SIG-M5 treated with dmso at 0.1 percent for 504 hours (cell line): ENCODE measurements at regions not wholly inside any gene's neighbourhood (a gene's known extent, or its start where the extent isn't known, plus 50 kb on each side); places are given as distances from the start of the nearest gene placed in this dataset.
"Not testable (repeated sequence)": the region's sequence is repeated elsewhere in the genome, so short reads cannot be mapped to it uniquely, and the experiment has no call there.

ENCODE experiments used
- DNase-seq: peaks from one replicate; lab custom pipeline; 2025; ENCODE audit not compliant: unreplicated experiment; lab: John Stamatoyannopoulos, UW

DNA sequence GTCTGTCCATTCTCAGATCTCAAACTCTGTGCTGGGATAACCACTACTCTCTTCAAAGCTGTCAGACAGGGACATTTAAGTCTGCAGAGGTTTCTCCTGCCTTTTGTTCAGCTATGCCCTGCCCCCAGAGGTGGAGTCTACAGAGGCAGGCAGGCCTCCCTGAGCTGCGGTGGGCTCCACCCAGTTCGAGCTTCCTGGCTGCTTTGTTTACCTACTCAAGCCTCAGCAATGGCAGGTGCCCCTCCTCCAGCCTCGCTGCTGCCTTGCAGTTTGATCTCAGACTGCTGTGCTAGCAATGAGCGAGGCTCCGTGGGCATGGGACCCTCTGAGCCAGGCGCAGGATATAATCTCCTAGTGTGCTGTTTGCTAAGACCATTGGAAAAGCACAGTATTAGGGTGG lies 53.1 kb upstream of the HUNK start:
- DNase-seq: not testable (repeated sequence)

DNA sequence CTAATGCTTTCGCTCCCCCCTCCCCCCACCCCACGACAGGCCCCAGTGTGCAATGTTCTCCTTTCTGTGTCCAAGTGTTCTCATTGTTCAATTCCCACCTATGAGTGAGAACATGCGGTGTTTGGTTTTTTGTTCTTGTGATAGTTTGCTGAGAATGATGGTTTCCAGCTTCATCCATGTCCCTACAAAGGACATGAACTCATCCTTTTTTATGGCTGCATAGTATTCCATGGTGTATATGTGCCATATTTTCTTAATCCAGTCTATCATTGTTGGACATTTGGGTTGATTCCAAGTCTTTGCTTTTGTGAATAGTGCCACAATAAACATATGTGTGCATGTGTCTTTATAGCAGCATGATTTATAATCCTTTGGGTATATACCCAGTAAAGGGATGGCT lies 58.5 kb upstream of the HUNK start:
- not testable (repeated sequence) for DNase-seq

- no peak for DNase-seq
These were observed 59.0 kb upstream of the HUNK start for GRCh38 chr21:31813862-31814261.

DNA sequence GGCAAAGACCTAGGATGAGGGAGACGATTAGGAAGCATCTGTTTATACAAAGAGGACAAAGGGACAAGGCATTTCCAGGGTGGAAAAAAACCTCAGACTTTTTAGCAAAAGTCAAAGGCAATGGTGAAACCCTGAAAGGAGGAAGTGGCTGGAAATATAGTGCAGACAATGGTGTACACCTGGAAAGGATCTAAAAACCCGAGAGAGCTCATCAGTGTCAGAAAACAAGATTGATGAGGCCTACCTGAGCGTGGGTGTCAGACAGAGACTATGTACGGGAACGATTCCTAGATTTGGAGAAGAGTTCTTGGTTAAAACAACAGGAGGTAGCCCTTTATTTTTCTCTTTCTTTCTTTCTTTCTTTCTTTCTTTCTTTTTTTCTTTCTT lies 68.8 kb upstream of the HUNK start:
- DNase-seq: no peak

GRCh38 chr21:31803039-31804007 lies 69.5 kb upstream of the HUNK start:
- no peak for DNase-seq

DNA sequence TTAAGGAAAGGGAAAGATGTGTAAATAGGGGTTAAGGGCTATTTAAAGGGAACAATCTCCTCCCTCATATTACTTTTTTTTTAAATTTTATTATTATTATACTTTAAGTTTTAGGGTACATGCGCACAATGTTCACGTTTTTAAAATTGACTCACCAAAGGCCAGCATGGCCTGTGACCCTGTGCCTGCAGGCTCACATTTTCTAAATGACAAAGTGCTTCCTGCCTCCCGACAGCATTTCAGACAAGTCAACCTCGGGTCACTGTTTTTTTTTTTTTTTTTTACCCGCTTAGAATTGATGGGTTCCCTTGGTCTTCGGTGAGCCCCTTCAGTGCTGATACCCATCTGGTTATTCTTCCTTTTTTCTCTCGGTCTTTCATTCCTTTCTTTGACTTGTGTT lies 70.4 kb upstream of the SCAF4 start:
- DNase-seq: no peak

DNA sequence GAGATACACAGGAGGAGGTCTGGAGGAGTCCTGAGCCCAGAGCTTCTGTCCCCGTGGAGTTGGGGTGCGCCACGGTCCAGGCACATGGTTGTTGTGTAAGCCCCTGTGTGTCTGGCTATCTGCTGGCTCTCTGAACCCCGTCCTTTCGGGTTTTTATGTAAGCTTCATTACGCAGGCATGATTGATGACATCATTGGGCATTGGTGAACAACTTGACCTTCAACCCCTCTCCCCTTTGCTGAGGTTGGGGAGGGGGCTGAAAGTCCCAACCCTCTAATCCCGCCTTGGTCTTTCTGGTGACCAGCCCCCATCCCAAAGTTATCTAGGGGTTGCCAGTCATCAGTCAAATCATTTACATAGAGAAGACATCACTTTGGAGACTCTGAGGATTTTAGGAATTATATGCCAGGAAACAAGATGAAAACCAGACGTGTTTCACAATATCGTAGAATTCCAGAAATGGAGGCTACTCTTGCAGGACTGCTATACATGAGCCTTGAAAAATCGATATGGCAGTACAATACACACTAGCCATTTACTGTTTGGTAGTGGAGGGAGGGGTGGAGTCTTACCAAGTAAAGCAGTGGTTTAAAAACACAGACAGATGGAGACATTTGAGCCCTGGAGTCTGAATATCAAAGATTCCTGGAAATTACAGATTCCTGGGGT lies 69.8 kb upstream of the SCAF4 start:
- DNase-seq: no peak

- DNase-seq: no peak
These were observed 67.2 kb upstream of the SCAF4 start for GRCh38 chr21:31798842-31799704.

- no peak for DNase-seq
These were observed 64.1 kb upstream of the SCAF4 start for GRCh38 chr21:31795992-31796391.

- DNase-seq: not testable (repeated sequence)
These were observed 58.5 kb upstream of the SCAF4 start for GRCh38 chr21:31790420-31790819.

GRCh38 chr21:31788581-31788980 lies 56.7 kb upstream of the SCAF4 start:
- DNase-seq: no peak

DNA sequence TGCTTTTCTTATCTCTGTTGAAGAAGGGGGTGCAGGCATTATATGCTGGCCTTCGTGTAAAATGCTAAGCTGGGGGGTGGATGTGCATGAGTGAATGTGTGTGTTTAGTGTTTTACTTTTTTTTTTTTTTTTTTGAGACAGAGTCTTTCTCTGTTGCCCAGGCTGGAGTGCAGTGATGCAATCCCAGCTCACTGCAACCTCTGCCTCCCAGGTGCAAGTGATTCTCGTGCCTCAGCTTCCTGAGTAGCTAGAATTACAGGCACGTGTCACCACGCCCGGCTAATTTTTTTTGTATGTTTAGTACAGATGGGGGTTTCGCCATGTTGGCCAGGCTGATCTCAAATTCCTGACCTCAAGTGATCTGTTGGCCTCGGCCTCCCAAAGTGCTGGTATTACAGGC lies 55.8 kb upstream of the SCAF4 start:
- not testable (repeated sequence) for DNase-seq

DNA sequence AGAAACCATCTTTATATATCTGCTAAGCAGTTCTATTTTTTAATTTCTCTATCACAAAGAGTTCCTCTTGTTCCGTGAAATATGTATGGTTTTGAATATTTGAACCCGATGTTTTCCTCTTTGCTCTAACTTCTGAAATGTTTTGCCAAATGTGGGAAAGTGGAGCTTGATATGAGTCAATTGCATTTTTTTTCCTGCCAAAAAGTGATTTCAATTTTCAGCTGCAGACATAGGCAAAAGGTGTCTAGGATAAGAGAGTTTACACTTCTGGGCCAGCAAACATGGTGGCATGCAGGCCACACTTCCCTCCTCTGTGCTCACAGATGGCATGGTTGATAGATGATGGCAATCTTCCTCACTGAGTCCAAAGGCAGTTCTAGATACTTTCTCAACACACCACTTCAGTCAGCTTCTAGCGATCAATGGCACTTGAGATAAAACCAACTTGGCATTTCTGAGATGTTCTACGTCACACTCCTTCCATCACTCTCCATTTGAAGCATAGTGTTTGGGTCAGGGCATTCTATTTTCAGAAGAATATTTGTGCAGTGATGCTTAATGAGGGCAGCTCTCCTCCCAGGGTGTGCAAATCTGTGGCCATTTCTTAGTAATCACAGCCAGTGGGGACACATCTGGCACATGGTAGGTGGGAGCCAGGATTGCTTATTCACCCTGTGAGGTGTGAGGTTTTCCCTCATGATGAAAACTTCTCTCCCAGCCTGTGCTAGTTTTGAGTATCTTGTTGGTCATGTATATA lies 54.4 kb upstream of the SCAF4 start:
- DNase-seq: no peak

GRCh38 chr21:31785237-31786163 lies 53.6 kb upstream of the SCAF4 start:
- peak; percentile 69 for DNase-seq

GRCh38 chr21:31781737-31782136 lies 49.8 kb upstream of the SCAF4 start:
- DNase-seq: no peak
